Caco-2 (cell line): ENCODE measurements at regions not wholly inside any gene's neighbourhood (a gene's known extent, or its start where the extent isn't known, plus 50 kb on each side); places are given as distances from the start of the nearest gene placed in this dataset.

Source experiments
- BruUV-seq: library from RNA; stranded (reverse); fragments of 400-500 nt; replicated peaks from 2 replicates; lab custom pipeline; 2021; lab: Mats Ljungman, UMichigan
- CTCF ChIA-PET: fragments of 300-600 bp; sonication (Branson Sonifier 250); formaldehyde crosslinking; loops from one replicate; lab custom pipeline; 2022; ENCODE audit warnings: antibody characterized with exemption; lab: Charles Lee
- POLR2A ChIA-PET: fragments of 300-600 bp; sonication (Branson Sonifier 250); formaldehyde crosslinking; loops from one replicate; lab custom pipeline; 2022; ENCODE audit warnings: antibody characterized with exemption; lab: Charles Lee
- DNase-seq, 2 experiments: peaks; one replicate each; pipeline versions ENCODE4 v3.0.0 to v3.0.0-alpha.2; 2020 to 2022
- H3K27me3 ChIP-seq: replicated peaks from 2 replicates; pipeline ENCODE4 v1.6.0; 2011; ENCODE audit warnings: low read length; ENCODE audit not compliant: control insufficient read depth, insufficient read depth
- H3K36me3 ChIP-seq: 2 replicates; pipeline ENCODE4 v1.5.1; 2011; ENCODE audit warnings: low read length; ENCODE audit not compliant: control insufficient read depth, insufficient read depth
- H3K4me1 ChIP-seq: fragments of 250-450 bp; sonication (Bioruptor Pico); 2 replicates; pipeline ENCODE4 v1.5.1; 2020; ENCODE audit warnings: mild to moderate bottlenecking
- H3K4me3 ChIP-seq: 2 replicates; pipeline ENCODE4 v1.5.1; 2011; ENCODE audit warnings: low read depth, mild to moderate bottlenecking, control low read depth, low read length
- H3K9me3 ChIP-seq: fragments of 250-450 bp; sonication (Bioruptor Pico); 2 replicates; pipeline ENCODE4 v1.5.1; 2020; ENCODE audit warnings: mild to moderate bottlenecking, moderate library complexity
- H3K27ac Mint-ChIP-seq: one replicate; pipeline ENCODE4 v1.8.0; 2022; ENCODE audit warnings: mixed read lengths; ENCODE audit not compliant: unreplicated experiment
- H3K27me3 Mint-ChIP-seq: one replicate; pipeline ENCODE4 v1.8.0; 2022; ENCODE audit warnings: mixed read lengths; ENCODE audit not compliant: insufficient read depth, unreplicated experiment
- H3K36me3 Mint-ChIP-seq: one replicate; pipeline ENCODE4 v1.8.0; 2022; ENCODE audit warnings: mild to moderate bottlenecking, mixed read lengths; ENCODE audit not compliant: insufficient read depth, unreplicated experiment
- H3K4me1 Mint-ChIP-seq: one replicate; pipeline ENCODE4 v1.8.0; 2022; ENCODE audit warnings: low read depth, mixed read lengths; ENCODE audit not compliant: unreplicated experiment
- H3K4me3 Mint-ChIP-seq: one replicate; pipeline ENCODE4 v1.8.0; 2022; ENCODE audit warnings: mild to moderate bottlenecking, moderate library complexity, mixed read lengths; ENCODE audit not compliant: unreplicated experiment
- H3K9me3 Mint-ChIP-seq: one replicate; pipeline ENCODE4 v1.8.0; 2022; ENCODE audit warnings: mixed read lengths; ENCODE audit not compliant: unreplicated experiment
- CTCF ChIP-seq, 2 experiments: fragments of 200-600 bp in 1 of 2; IDR thresholded peaks; 1 replicate in 1 of 2; 2 replicates in 1 of 2; pipeline versions ENCODE4 v1.5.1 to v1.8.0; 2011 to 2022; ENCODE audit warnings: antibody characterized with exemption in 1 of 2, control low read depth in 1 of 2, inconsistent platforms in 1 of 2, low read depth in 1 of 2, low read length in 1 of 2, mild to moderate bottlenecking in 1 of 2, moderate library complexity in 1 of 2; ENCODE audit not compliant: insufficient read depth in 1 of 2, severe bottlenecking in 1 of 2, unreplicated experiment in 1 of 2
- intact Hi-C: fragments of 100-400 bp; cut with micrococcal nuclease; formaldehyde crosslinking; loops from one replicate; pipeline ENCODE4 v1.10.0; 2022; ENCODE audit not compliant: unreplicated experiment

- Histone ChIP-seq H3K36me3 (no peaks in the 10 kb centered on the region), H3K9me3 (no peaks in the 10 kb centered on the region; the same call in 1 of the 2 replicates), H3K4me1 (no peaks in the 10 kb centered on the region), H3K4me3 (no peak overlapping the region), H3K27me3 (no peaks in the 10 kb centered on the region)
- no peaks in the 10 kb centered on the region for H3K4me1 Mint-ChIP-seq
- no TSS peak for BruUV-seq
- peaks cover 6% of the 10 kb centered on the region for H3K27me3 Mint-ChIP-seq
- H3K27ac Mint-ChIP-seq = no peak overlapping the region
- H3K36me3 Mint-ChIP-seq = no peaks in the 10 kb centered on the region
- intact Hi-C loops = no loop called here
- CTCF ChIA-PET = no interaction called here
- POLR2A ChIA-PET = no interaction called here
- no peak for DNase-seq
- H3K4me3 Mint-ChIP-seq = no peak overlapping the region
- no peak for TF ChIP-seq CTCF (IDR thresholded peaks at IDR 0.05; ENCODE audit: insufficient read depth in 1 of 2, low read depth in 1 of 2, low read length in 1 of 2, severe bottlenecking in 1 of 2, unreplicated experiment in 1 of 2)
- no peaks in the 10 kb centered on the region for H3K9me3 Mint-ChIP-seq
Observed at GRCh38 chr9:93786204-93786603, 169.0 kb downstream of the BARX1 start.

- no peaks in the 10 kb centered on the region for H3K9me3 Mint-ChIP-seq
- TF ChIP-seq CTCF (IDR thresholded peaks at IDR 0.05; ENCODE audit: insufficient read depth in 1 of 2, low read depth in 1 of 2, low read length in 1 of 2, severe bottlenecking in 1 of 2, unreplicated experiment in 1 of 2) = no peak
- CTCF ChIA-PET = no interaction called here
- no peaks in the 10 kb centered on the region for H3K9me3 ChIP-seq
- no peaks in the 10 kb centered on the region for H3K4me1 Mint-ChIP-seq
- no peaks in the 10 kb centered on the region for H3K36me3 ChIP-seq
- H3K4me3 Mint-ChIP-seq = no peak overlapping the region
- no TSS peak for BruUV-seq
- H3K27me3 ChIP-seq = no peaks in the 10 kb centered on the region
- no peak for DNase-seq
- H3K27me3 Mint-ChIP-seq = peaks cover 4% of the 10 kb centered on the region
- intact Hi-C loops = no loop called here
- H3K4me1 ChIP-seq = no peaks in the 10 kb centered on the region
- POLR2A ChIA-PET = no interaction called here
- no peak overlapping the region for H3K27ac Mint-ChIP-seq
- no peaks in the 10 kb centered on the region for H3K36me3 Mint-ChIP-seq
- H3K4me3 ChIP-seq = no peak overlapping the region
Observed at GRCh38 chr9:93776873-93777272, 178.3 kb downstream of the BARX1 start.

GRCh38 chr9:93776256-93776655 lies 178.9 kb downstream of the BARX1 start:
- H3K4me1 ChIP-seq = no peaks in the 10 kb centered on the region
- no peaks in the 10 kb centered on the region for H3K27me3 ChIP-seq
- Mint-ChIP-seq H3K27ac (no peak overlapping the region), H3K9me3 (no peaks in the 10 kb centered on the region), H3K27me3 (peaks cover 4% of the 10 kb centered on the region), H3K36me3 (no peaks in the 10 kb centered on the region), H3K4me3 (no peak overlapping the region), H3K4me1 (no peaks in the 10 kb centered on the region)
- CTCF ChIA-PET = no interaction called here
- no TSS peak for BruUV-seq
- no peak overlapping the region for H3K4me3 ChIP-seq
- no peaks in the 10 kb centered on the region for H3K36me3 ChIP-seq
- H3K9me3 ChIP-seq = no peaks in the 10 kb centered on the region
- intact Hi-C loops = no loop called here
- no peak for DNase-seq
- POLR2A ChIA-PET = no interaction called here
- no peak for TF ChIP-seq CTCF (IDR thresholded peaks at IDR 0.05; ENCODE audit: insufficient read depth in 1 of 2, low read depth in 1 of 2, low read length in 1 of 2, severe bottlenecking in 1 of 2, unreplicated experiment in 1 of 2)
